ENCODE measurements at regions not wholly inside any gene's neighbourhood (a gene's known extent, or its start where the extent isn't known, plus 50 kb on each side); places are given as distances from the start of the nearest gene placed in this dataset.

GRCh38 chr5:18378066-18378465, 743.8 kb downstream of the TAF11L14 start:
- no peak for TF ChIP-seq CTCF (conservative IDR thresholded peaks at IDR 0.05; ENCODE audit: low read length)
- no peak overlapping the region for H3K4me3 ChIP-seq (ENCODE audit: low read length)
- DNase-seq (ENCODE audit: low read depth): no peak

DNA sequence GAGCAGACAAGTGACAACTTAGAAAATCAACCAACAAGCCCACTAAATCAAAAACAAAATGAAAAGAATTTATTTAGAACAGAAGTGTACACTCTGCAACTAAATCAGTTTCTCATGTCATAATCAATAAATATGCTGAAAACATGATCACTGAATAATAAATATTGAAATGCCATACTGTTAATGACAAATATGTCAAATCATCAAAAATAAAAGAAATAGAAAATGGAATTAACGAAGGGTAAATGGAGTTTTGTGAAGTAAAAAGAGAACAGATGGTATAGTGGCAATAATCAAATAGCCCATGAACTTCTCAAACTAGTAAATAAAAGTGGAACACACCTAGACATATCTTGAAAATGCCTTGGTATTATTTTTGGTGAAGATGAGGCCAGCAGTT, 744.9 kb downstream of the TAF11L14 start:
- DNase-seq (ENCODE audit: low read depth): no peak
- no peak for TF ChIP-seq CTCF (conservative IDR thresholded peaks at IDR 0.05; ENCODE audit: low read length)

GRCh38 chr5:18380729-18381362, 746.6 kb downstream of the TAF11L14 start:
- no peak overlapping the region for H3K4me3 ChIP-seq (ENCODE audit: low read length)
- TF ChIP-seq CTCF (conservative IDR thresholded peaks at IDR 0.05; ENCODE audit: low read length): no peak
- DNase-seq (ENCODE audit: low read depth): no peak

More for the DNA sequence above, 744.9 kb downstream of the TAF11L14 start:
- H3K4me3 ChIP-seq (ENCODE audit: low read length): no peak overlapping the region

- no peak overlapping the region for H3K4me3 ChIP-seq (ENCODE audit: low read length)
- peak; percentile 26 for DNase-seq (ENCODE audit: low read depth)
- peak; percentile 75 for TF ChIP-seq CTCF (conservative IDR thresholded peaks at IDR 0.05; ENCODE audit: low read length)
Observed at GRCh38 chr5:18393565-18394442, 759.5 kb downstream of the TAF11L14 start.

DNA sequence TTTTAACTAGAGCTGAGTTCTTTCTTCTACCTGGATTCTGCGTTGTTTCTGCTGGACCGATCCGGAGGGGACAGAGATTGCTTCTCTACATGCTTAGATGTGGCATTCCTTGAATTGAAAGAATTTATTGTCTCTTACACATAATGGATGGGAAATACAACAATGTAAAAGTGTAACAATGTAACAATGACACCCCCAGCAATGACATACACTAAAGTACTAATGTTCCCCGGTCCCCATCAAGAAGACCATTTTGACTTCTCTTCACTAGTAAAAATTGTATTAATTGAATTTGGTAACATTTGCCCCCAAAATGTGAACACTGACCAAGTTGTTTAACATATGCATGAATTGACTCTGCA, 760.2 kb downstream of the TAF11L14 start:
- no peak for TF ChIP-seq CTCF (conservative IDR thresholded peaks at IDR 0.05; ENCODE audit: low read length)
- no peak overlapping the region for H3K4me3 ChIP-seq (ENCODE audit: low read length)
- no peak for DNase-seq (ENCODE audit: low read depth)

DNA sequence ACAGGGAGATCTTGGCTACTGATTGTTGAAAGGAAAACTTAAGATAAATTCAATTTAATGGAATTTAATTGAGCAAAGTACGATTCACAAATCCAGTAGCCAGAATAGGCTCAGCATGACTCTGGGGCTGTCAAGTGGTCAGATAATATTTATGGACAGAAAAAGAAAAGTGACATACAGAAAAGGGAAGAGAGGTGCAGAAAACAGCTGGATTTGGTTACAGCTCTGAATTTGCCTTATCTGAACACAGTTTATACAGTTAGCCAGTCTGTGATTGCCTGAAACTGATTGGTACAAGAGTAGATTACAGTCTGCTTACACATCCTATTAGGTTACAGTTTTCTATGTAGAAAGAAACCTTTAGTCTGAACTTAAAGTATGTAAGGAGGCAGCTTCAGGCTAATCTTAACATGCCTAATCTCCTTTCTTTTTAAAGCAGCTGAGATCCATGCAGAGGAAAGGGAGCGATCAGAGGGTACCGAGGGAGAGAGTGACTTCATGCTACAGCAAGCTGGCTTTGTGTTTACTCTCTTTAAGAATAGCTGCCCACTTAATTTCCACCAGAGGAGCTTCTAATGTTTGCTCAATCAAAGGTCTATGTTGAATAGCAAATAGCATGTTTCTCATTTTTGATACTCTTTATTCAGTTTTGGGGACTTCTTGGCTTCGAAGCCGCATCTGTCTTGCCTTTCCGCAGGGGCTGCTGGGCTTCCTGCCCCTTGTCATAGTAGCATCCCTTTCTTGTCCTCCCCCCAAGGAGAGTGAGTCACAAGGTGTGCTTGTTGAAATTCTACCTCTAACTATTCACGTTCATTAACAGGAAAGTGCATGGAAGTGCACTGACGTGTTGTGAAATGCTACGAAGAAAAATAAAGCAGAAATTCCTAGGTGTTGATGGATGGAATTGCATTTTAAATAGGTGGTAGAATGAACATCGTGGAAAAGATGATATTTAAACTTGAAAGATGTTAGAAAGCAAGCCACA, 761.2 kb downstream of the TAF11L14 start:
- TF ChIP-seq CTCF (conservative IDR thresholded peaks at IDR 0.05; ENCODE audit: low read length): no peak
- H3K4me3 ChIP-seq (ENCODE audit: low read length): no peak overlapping the region
- no peak for DNase-seq (ENCODE audit: low read depth)

Data from AG10803 (cell line).